ENCODE measurements at regions not wholly inside any gene's neighbourhood (a gene's known extent, or its start where the extent isn't known, plus 50 kb on each side); places are given as distances from the start of the nearest gene placed in this dataset.

DNA sequence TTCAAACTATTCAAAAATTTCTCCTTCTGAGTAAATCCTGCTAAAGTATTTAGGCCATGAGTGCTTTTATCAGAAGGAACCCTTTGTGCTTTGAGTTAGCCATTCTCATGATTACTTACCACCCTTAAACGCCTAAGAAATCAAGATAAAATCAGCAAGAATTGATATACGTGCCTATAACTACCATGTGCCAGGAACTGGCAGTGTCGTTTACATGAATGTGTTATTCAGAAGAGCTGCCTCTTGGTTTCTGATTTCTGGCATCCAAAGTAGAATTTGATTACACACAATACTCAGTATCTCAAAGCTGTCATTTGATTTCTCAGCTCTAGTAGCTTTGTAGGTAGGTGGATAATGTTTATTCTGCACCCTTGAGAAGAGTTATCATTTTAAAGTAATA lies 351.3 kb upstream of the CCDC54 start:
- peak overlapping the region; percentile 65 for H2AFZ ChIP-seq (ENCODE audit: low read length)
- H3K36me3 ChIP-seq (ENCODE audit: insufficient read depth, low read length), result no peaks in the 10 kb centered on the region
- H3K27me3 ChIP-seq (ENCODE audit: insufficient read depth, low read length, poor library complexity, severe bottlenecking), result no peaks in the 10 kb centered on the region
- peaks cover 28% of the 10 kb centered on the region for H3K4me1 ChIP-seq (ENCODE audit: insufficient read depth, low read length, poor library complexity, severe bottlenecking)
- TF ChIP-seq, protein P1, sequence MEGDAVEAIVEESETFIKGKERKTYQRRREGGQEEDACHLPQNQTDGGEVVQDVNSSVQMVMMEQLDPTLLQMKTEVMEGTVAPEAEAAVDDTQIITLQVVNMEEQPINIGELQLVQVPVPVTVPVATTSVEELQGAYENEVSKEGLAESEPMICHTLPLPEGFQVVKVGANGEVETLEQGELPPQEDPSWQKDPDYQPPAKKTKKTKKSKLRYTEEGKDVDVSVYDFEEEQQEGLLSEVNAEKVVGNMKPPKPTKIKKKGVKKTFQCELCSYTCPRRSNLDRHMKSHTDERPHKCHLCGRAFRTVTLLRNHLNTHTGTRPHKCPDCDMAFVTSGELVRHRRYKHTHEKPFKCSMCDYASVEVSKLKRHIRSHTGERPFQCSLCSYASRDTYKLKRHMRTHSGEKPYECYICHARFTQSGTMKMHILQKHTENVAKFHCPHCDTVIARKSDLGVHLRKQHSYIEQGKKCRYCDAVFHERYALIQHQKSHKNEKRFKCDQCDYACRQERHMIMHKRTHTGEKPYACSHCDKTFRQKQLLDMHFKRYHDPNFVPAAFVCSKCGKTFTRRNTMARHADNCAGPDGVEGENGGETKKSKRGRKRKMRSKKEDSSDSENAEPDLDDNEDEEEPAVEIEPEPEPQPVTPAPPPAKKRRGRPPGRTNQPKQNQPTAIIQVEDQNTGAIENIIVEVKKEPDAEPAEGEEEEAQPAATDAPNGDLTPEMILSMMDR (conservative IDR thresholded peaks at IDR 0.05; ENCODE audit: low read length), result no peak
- TF ChIP-seq EZH2phosphoT487 (IDR thresholded peaks at IDR 0.05; ENCODE audit: borderline replicate concordance), result no peak
- no peaks in the 10 kb centered on the region for H3K9me2 ChIP-seq (replicated peaks; ENCODE audit: low read depth, low read length)
- H4K20me1 ChIP-seq (ENCODE audit: insufficient read depth, low read length, poor library complexity, severe bottlenecking), result no peaks in the 10 kb centered on the region
- no peaks in the 10 kb centered on the region for H3K79me2 ChIP-seq (ENCODE audit: insufficient read depth, low read length)
- no peak overlapping the region for H3K4me3 ChIP-seq (ENCODE audit: low read length, poor library complexity, severe bottlenecking)
- no peaks in the 10 kb centered on the region for H3F3A ChIP-seq (ENCODE audit: low read depth)
- no peaks in the 10 kb centered on the region for H3K9me3 ChIP-seq (ENCODE audit: insufficient read depth, low read depth, low read length)
- no peak overlapping the region for H3K9ac ChIP-seq (ENCODE audit: low read depth, low read length, poor library complexity, severe bottlenecking)
- no peak overlapping the region for H3K4me2 ChIP-seq (ENCODE audit: low read depth, low read length, poor library complexity, severe bottlenecking)

DNA sequence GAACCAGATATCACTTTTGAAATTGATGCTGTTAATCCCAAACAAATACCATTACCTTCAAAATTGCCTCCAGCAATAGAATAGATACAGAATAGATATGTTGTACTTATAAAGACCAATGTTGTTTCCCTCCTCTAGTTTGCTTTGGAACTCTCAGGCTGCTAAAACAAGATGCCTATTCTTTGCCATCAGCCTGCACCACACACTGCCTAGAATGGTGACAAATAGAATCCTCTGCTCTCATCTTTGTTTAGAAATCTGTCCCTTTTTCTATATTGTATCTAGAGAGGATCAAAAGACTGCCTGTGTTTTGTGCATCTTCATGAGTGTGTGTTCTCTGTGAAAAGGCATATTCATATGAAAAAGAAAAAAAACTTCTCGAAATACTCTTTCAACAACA lies 349.2 kb upstream of the CCDC54 start:
- TF ChIP-seq, protein P1 (conservative IDR thresholded peaks at IDR 0.05; ENCODE audit: low read length), result no peak
- TF ChIP-seq EZH2phosphoT487 (IDR thresholded peaks at IDR 0.05; ENCODE audit: borderline replicate concordance), result no peak
- peaks cover 27% of the 10 kb centered on the region for H3K4me1 ChIP-seq (ENCODE audit: insufficient read depth, low read length, poor library complexity, severe bottlenecking)
- H3K79me2 ChIP-seq (ENCODE audit: insufficient read depth, low read length), result no peaks in the 10 kb centered on the region
- no peak overlapping the region for H3K4me3 ChIP-seq (ENCODE audit: low read length, poor library complexity, severe bottlenecking)
- H3K9me2 ChIP-seq (replicated peaks; ENCODE audit: low read depth, low read length), result no peaks in the 10 kb centered on the region
- no peak overlapping the region for H2AFZ ChIP-seq (ENCODE audit: low read length)
- no peaks in the 10 kb centered on the region for H3K36me3 ChIP-seq (ENCODE audit: insufficient read depth, low read length)
- no peaks in the 10 kb centered on the region for H3K9me3 ChIP-seq (ENCODE audit: insufficient read depth, low read depth, low read length)
- no peaks in the 10 kb centered on the region for H3F3A ChIP-seq (ENCODE audit: low read depth)
- no peak overlapping the region for H3K9ac ChIP-seq (ENCODE audit: low read depth, low read length, poor library complexity, severe bottlenecking)
- H4K20me1 ChIP-seq (ENCODE audit: insufficient read depth, low read length, poor library complexity, severe bottlenecking), result no peaks in the 10 kb centered on the region
- H3K27me3 ChIP-seq (ENCODE audit: insufficient read depth, low read length, poor library complexity, severe bottlenecking), result no peaks in the 10 kb centered on the region
- no peak overlapping the region for H3K4me2 ChIP-seq (ENCODE audit: low read depth, low read length, poor library complexity, severe bottlenecking)

DNA sequence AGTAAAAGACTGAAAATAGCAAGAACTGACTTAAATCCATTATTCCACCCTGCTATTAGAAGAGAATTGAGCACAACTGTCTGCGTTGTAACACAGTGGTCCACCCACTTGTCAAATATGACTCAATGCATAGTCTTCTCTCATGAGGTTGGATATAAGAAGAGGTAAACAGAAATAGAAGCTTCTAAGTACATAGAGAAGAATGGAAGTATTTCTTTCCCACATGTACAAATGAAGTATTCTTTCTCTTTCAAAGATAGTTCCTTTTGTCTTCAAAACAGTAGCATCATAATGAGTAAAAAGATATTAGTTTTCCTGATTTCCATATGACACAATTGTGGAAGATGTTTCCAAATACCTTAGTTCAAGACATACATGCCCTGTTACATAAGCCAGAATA lies 348.6 kb upstream of the CCDC54 start:
- H3F3A ChIP-seq (ENCODE audit: low read depth), result no peaks in the 10 kb centered on the region
- no peaks in the 10 kb centered on the region for H3K9me3 ChIP-seq (ENCODE audit: insufficient read depth, low read depth, low read length)
- peaks cover 25% of the 10 kb centered on the region for H3K4me1 ChIP-seq (ENCODE audit: insufficient read depth, low read length, poor library complexity, severe bottlenecking)
- H3K36me3 ChIP-seq (ENCODE audit: insufficient read depth, low read length), result no peaks in the 10 kb centered on the region
- no peaks in the 10 kb centered on the region for H4K20me1 ChIP-seq (ENCODE audit: insufficient read depth, low read length, poor library complexity, severe bottlenecking)
- H3K4me3 ChIP-seq (ENCODE audit: low read length, poor library complexity, severe bottlenecking), result no peak overlapping the region
- H3K79me2 ChIP-seq (ENCODE audit: insufficient read depth, low read length), result no peaks in the 10 kb centered on the region
- H3K9ac ChIP-seq (ENCODE audit: low read depth, low read length, poor library complexity, severe bottlenecking), result no peak overlapping the region
- H3K27me3 ChIP-seq (ENCODE audit: insufficient read depth, low read length, poor library complexity, severe bottlenecking), result no peaks in the 10 kb centered on the region
- no peak overlapping the region for H2AFZ ChIP-seq (ENCODE audit: low read length)
- no peak overlapping the region for H3K4me2 ChIP-seq (ENCODE audit: low read depth, low read length, poor library complexity, severe bottlenecking)
- no peaks in the 10 kb centered on the region for H3K9me2 ChIP-seq (replicated peaks; ENCODE audit: low read depth, low read length)
- TF ChIP-seq, protein P1 (conservative IDR thresholded peaks at IDR 0.05; ENCODE audit: low read length), result no peak
